Dermis blood vessel endothelial cell (primary cell): ENCODE measurements at regions not wholly inside any gene's neighbourhood (a gene's known extent, or its start where the extent isn't known, plus 50 kb on each side); places are given as distances from the start of the nearest gene placed in this dataset.

Source experiments
- DNase-seq: peaks from one replicate; pipeline ENCODE4 v3.0.0; 2010

DNA sequence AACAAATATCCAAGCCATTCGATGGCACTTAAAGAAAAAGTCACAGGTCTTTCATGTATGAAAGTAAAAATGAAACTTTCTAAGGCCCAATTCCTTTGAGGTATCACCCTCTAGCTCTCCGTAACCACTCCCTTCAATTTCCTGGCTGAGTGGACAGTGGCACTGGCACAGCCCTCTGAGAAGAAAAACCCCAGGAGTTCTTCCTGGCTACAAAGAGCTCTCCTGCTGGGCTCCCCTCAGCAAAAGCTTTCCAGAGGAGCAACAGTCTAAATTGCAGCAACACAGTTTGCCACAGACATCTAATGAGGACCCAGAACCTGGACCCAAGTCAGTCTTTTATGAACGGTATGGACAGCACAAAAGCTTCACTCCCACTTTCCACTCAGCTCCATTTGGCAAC is 71.8 kb downstream of the FUNDC1 start:
- DNase-seq = no peak

DNA sequence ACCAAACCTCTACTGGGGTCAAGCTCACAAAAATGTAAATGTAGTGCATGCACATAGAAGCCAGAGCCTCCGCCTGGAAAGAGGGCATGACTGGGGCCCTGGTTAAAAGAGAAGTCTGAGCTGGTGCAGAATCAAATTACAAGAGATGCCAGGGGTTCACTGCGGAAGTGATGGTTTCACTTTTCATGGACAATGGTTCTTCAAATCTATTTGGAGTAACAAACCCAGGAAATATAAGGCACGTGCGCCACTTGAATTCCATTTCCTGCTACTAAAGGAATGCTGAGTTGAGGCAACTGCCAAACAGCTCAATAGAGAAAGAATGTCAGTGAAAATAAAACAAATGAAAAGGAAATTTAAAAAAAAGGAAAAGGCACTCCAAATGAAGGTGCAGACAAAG is 79.8 kb downstream of the FUNDC1 start:
- DNase-seq = peak; percentile 47

GRCh38 chrX:44459501-44459900 is 83.2 kb downstream of the FUNDC1 start:
- DNase-seq = no peak

DNA sequence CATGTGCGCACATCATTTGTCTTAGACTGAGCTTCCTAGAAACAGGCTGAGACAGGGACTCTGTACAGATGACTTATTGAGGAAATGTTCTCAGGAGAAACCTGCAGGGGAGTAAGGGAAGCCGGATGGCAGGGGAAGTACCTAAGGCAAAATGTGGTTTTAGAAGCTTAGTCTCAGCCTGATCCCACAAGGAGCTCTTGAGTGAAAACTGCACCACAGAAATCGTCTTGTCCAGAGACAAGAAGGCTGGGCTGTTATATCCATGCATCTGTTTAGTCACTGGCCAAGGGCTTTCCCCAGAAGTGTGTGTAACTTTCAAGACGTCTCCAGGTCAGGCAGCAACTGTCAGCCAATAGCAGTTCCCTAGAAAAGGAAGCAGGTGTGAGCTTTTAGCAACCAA is 86.0 kb downstream of the FUNDC1 start:
- DNase-seq = no peak

- no peak for DNase-seq
Observed at GRCh38 chrX:44451056-44451455, 91.6 kb downstream of the FUNDC1 start.

- no peak for DNase-seq
Observed at GRCh38 chrX:44447214-44447613, 95.4 kb downstream of the FUNDC1 start.

DNA sequence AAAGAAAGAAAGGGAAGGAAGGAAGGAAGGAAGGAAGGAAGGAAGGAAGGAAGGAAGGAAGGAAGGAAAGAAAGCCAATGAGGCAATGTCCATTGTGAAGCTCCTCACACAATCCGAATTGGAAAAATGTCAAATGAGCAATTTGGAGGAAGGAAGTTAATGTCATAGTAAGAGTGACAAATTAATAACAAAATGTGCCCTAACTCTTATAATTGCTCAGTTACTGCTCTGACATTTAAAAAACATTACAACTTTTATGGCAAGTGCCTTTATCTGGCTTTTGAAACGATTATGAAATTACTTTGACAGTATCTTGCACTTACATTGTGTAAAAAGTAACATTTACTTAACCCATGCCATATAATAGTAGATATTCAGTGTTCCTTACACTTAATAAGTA is 96.5 kb upstream of the EFHC2 start:
- DNase-seq = no peak

DNA sequence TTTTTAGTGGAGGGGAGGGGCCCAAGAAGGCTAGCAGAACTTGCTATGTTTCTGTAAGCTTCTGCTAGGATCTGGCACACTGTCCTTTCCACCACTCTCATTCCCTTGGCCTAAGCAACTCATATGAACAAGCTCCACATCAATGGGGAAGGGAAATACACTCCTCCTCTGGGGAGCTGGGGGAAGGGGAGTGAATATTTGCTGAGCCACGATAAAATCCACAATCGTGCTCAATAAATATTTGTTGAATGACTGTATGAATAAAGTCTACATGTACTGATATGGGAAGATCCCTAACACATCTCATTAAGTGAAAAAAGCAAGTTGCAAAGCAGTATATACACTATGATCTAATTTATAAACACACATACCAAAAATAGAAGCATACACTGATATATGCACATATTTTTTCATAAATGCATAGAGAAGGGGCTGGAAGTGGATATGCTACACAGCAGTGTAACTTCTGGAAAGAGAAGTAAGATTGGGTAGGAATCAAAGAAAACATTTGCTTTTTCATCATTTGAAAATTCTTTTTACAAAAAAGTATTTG is 95.8 kb upstream of the EFHC2 start:
- no peak for DNase-seq

DNA sequence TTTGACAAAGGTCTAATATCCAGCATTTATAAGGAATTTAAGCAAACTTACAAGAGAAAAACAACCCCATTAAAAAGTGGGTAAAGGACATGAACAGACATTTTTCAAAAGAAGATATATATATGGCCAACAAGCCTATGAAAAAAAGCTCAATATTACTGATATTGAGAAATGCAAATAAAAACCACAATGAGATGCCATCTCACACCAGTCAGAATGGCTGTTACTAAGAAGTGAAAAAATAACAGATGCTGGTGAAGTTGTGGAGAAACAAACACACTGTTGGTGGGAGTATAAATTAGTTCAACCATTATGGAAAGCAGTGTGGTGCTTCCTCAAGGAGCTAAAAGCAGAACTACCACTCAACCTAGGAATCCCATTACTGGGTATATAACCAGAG is 91.6 kb upstream of the EFHC2 start:
- no peak for DNase-seq

GRCh38 chrX:44433556-44433955 is 90.1 kb upstream of the EFHC2 start:
- no peak for DNase-seq

DNA sequence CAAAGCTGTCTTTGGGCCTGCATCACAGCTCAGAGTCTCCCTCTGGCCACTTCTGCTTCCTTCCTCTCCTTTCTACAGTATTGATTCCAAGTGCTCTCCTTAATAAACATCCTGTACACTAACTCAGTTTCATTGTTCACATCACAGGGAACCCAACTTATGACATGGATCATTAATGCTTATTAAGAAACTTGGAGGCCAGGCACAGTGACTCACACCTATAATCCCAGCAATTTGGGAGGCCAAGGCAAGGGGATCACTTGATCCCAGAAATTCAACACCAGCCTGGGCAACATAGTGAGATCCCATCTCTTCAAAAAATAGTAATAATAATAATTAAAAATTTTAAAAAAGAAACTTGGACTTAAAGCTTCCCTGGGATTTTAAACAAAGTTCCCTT is 89.2 kb upstream of the EFHC2 start:
- DNase-seq = peak; percentile 52

- peak; percentile 3 for DNase-seq
Observed at GRCh38 chrX:44431194-44431593, 87.7 kb upstream of the EFHC2 start.

DNA sequence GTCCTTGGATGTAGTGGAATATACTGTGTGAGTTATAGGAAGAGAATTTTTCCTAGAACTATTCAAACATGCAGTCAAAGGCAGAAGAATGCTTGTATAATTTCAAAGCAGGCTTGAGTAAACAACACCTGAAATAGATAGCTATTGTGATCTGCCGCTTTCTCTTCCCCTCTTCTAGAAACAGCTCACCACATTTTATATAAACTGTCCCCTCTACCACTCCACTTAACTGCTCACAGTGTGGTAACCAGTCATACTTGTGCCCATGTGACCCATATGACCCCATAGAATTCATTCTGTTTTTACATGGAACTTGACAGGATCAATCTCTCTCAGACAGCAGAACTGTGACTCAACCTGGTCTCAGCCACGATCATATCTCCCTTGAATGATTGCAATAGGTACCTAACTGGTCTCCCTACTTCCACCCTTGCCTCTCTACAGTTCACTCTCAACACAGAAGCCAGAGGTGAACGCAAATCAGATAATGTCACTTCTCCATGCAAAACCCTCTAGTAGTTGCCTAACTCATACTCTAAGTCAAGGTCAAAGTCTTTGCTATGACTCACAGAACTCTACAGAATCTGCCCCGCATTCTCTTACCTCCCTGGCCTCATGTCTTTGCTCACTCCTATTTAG is 85.6 kb upstream of the EFHC2 start:
- no peak for DNase-seq

DNA sequence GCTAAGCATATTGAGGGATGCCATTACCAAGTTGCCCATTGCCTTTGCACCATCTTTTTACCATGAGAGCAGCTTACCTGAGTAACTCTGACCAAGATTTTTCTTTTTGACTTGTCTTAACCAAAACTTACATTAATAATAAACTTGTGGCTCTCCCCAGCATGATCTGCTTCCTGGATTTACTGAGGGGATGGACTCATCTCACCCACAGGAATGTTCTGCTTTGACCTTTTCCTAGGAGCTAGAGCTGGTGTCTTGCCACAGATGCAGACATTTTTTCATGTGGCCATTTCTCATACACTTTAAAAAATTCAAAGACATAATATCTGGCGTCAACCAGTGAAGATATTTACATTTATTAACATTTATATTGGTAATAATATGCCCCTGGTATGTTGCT is 79.2 kb upstream of the EFHC2 start:
- no peak for DNase-seq

- DNase-seq = no peak
Observed at GRCh38 chrX:44415639-44416386, 72.3 kb upstream of the EFHC2 start.

DNA sequence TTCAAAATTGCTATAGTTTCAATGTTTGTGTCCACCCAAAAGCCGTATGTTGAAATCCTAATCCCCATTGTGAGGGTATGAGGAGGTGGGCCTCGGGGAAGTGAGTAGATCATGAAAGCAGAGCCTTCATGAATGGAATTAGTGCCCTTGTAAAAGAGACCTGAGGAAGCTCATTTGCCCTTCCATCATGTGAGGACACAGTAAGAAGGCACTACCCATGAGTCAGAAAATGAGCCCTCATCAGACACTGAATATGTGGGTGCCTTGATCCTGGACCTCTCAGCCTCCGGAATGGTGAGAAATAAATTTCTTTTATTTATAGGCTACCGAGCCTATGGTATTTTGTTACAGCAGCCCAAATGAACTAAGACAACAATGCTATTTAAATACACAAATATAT is 57.7 kb upstream of the EFHC2 start:
- DNase-seq = no peak

DNA sequence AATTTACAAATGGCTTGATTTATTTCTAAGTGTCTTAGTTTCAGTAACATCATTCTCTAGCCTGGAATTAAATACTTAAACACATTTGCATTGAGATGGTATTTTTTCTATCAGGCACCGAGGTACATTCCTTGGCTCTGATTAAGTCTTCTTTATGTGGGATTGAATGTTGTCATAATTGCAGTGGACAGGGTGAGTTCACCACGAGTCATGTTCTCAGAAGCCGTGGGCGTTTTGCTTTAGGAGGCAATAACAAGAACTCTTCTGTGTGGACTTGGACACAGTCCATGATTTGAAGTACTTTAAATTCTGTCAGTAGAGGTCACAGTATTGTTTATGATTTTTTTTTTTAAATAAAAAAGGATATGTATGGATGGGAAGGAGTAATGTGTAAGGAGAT is 57.1 kb upstream of the EFHC2 start:
- peak; percentile 64 for DNase-seq

GRCh38 chrX:44400161-44400560 is 56.7 kb upstream of the EFHC2 start:
- no peak for DNase-seq
